Frontal cortex (tissue), 3 donors: ENCODE measurements at regions not wholly inside any gene's neighbourhood (a gene's known extent, or its start where the extent isn't known, plus 50 kb on each side); places are given as distances from the start of the nearest gene placed in this dataset.
"Not testable (repeated sequence)": the region's sequence is repeated elsewhere in the genome, so short reads cannot be mapped to it uniquely, and the experiment has no call there.

ENCODE experiments used
- DNase-seq, 2 donors: peaks; one replicate each; pipeline ENCODE4 v3.0.0; 2012; ENCODE audit warnings: low spot score in 2 of 2
- FAIRE-seq: peaks from 2 replicates; lab custom pipeline; 2012; peaks lifted over from hg19 to GRCh38; lab: Jason Lieb, UNC
- donor health status: control.
- donor health status: control.
- donor health status: control.

- FAIRE-seq (no peak), DNase-seq (no peak)
Measured at GRCh38 chr3:127421943-127422662, 134.3 kb upstream of the PRR20G start.

GRCh38 chr3:127420829-127421228 is 133.0 kb upstream of the PRR20G start:
- no peak for DNase-seq
- FAIRE-seq: no peak

GRCh38 chr3:127419641-127420553 is 132.1 kb upstream of the PRR20G start:
- FAIRE-seq: no peak

GRCh38 chr3:127419182-127419581 is 131.3 kb upstream of the PRR20G start:
- FAIRE-seq: no peak
- no peak for DNase-seq

More at GRCh38 chr3:127419641-127420553, 132.1 kb upstream of the PRR20G start:
- DNase-seq: no peak

GRCh38 chr3:127418560-127419147 is 130.8 kb upstream of the PRR20G start:
- FAIRE-seq: no peak

GRCh38 chr3:127417709-127418559 is 130.1 kb upstream of the PRR20G start:
- DNase-seq: no peak
- FAIRE-seq: no peak

More at GRCh38 chr3:127418560-127419147, 130.8 kb upstream of the PRR20G start:
- no peak for DNase-seq

GRCh38 chr3:127413871-127414270 is 126.0 kb upstream of the PRR20G start:
- FAIRE-seq (no peak), DNase-seq (no peak)

- DNase-seq: no peak
- FAIRE-seq: no peak
Measured at GRCh38 chr3:127413318-127413673, 125.5 kb upstream of the PRR20G start.

GRCh38 chr3:127412578-127413317 is 124.9 kb upstream of the PRR20G start:
- no peak for DNase-seq
- FAIRE-seq: no peak

GRCh38 chr3:127411875-127412274 is 124.0 kb upstream of the PRR20G start:
- not testable (repeated sequence) for DNase-seq, FAIRE-seq

- FAIRE-seq: no peak
- DNase-seq: no peak
Measured at GRCh38 chr3:127411083-127411727, 123.4 kb upstream of the PRR20G start.

- no peak for FAIRE-seq
- DNase-seq: no peak
Measured at GRCh38 chr3:127410678-127411077, 122.8 kb upstream of the PRR20G start.

- no peak for FAIRE-seq
- no peak for DNase-seq
Measured at GRCh38 chr3:127410137-127410488, 122.3 kb upstream of the PRR20G start.

- FAIRE-seq (no peak), DNase-seq (no peak)
Measured at GRCh38 chr3:127409421-127410136, 121.7 kb upstream of the PRR20G start.

- FAIRE-seq: no peak
- DNase-seq: no peak
Measured at GRCh38 chr3:127408684-127409420, 121.0 kb upstream of the PRR20G start.

GRCh38 chr3:127408022-127408683 is 120.3 kb upstream of the PRR20G start:
- DNase-seq (no peak), FAIRE-seq (no peak)
